ENCODE measurements at regions not wholly inside any gene's neighbourhood (a gene's known extent, or its start where the extent isn't known, plus 50 kb on each side); places are given as distances from the start of the nearest gene placed in this dataset.
"Not testable (repeated sequence)": the region's sequence is repeated elsewhere in the genome, so short reads cannot be mapped to it uniquely, and the experiment has no call there.

GRCh38 chr2:89610207-89610926, 918.9 kb downstream of the RPIA start:
- H3K79me2 ChIP-seq (ENCODE audit: insufficient read depth, low read length); H3K27me3 ChIP-seq (ENCODE audit: insufficient read depth, low read length); H3K36me3 ChIP-seq (ENCODE audit: control insufficient read depth in 1 of 2, insufficient read depth in 2 of 2, low read length in 2 of 2); H2AFZ ChIP-seq (ENCODE audit: low read depth, low read length, poor library complexity, severe bottlenecking); POLR2A ChIA-PET; BruUV-seq (replicated peaks); H3K4me1 ChIP-seq (ENCODE audit: control insufficient read depth in 1 of 2, insufficient read depth in 2 of 2, low read length in 2 of 2); H3K9ac ChIP-seq (ENCODE audit: low read length); RAD21 ChIA-PET (ENCODE audit: low non-redundant PET in 1 of 2, low total read pairs in 2 of 2, uncharacterized antibody in 2 of 2, unreplicated experiment in 2 of 2); H3K4me3 ChIP-seq (replicated peaks in 1 of 2; ENCODE audit: low read depth in 1 of 2, low read length in 2 of 2); H3K9me2 ChIP-seq (ENCODE audit: insufficient read depth); H4K20me1 ChIP-seq (ENCODE audit: insufficient read depth); H3K4me2 ChIP-seq (ENCODE audit: low read length); DNase-seq (ENCODE audit: low read depth, low spot score); ATAC-seq; H3K27ac ChIP-seq (ENCODE audit: low read depth, low read length); CTCF ChIA-PET; H3K9me3 ChIP-seq (ENCODE audit: control insufficient read depth in 1 of 2, insufficient read depth in 1 of 2, low read depth in 1 of 2, low read length in 2 of 2); intact Hi-C loops (cut with micrococcal nuclease): not testable (repeated sequence)

GRCh38 chr2:89610927-89611515, 919.5 kb downstream of the RPIA start:
- H4K20me1 ChIP-seq (ENCODE audit: insufficient read depth); intact Hi-C loops (cut with micrococcal nuclease); BruUV-seq (replicated peaks); H3K79me2 ChIP-seq (ENCODE audit: insufficient read depth, low read length); H3K4me3 ChIP-seq (replicated peaks in 1 of 2; ENCODE audit: low read depth in 1 of 2, low read length in 2 of 2); H3K27me3 ChIP-seq (ENCODE audit: insufficient read depth, low read length); H3K9me2 ChIP-seq (ENCODE audit: insufficient read depth); CTCF ChIA-PET; ATAC-seq; H2AFZ ChIP-seq (ENCODE audit: low read depth, low read length, poor library complexity, severe bottlenecking); H3K27ac ChIP-seq (ENCODE audit: low read depth, low read length); H3K4me1 ChIP-seq (ENCODE audit: control insufficient read depth in 1 of 2, insufficient read depth in 2 of 2, low read length in 2 of 2); RAD21 ChIA-PET (ENCODE audit: low non-redundant PET in 1 of 2, low total read pairs in 2 of 2, uncharacterized antibody in 2 of 2, unreplicated experiment in 2 of 2); H3K36me3 ChIP-seq (ENCODE audit: control insufficient read depth in 1 of 2, insufficient read depth in 2 of 2, low read length in 2 of 2); H3K9me3 ChIP-seq (ENCODE audit: control insufficient read depth in 1 of 2, insufficient read depth in 1 of 2, low read depth in 1 of 2, low read length in 2 of 2); POLR2A ChIA-PET; DNase-seq (ENCODE audit: low read depth, low spot score); H3K4me2 ChIP-seq (ENCODE audit: low read length); H3K9ac ChIP-seq (ENCODE audit: low read length): not testable (repeated sequence)

- H3K36me3 ChIP-seq (ENCODE audit: control insufficient read depth in 1 of 2, insufficient read depth in 2 of 2, low read length in 2 of 2); DNase-seq (ENCODE audit: low read depth, low spot score); H3K9ac ChIP-seq (ENCODE audit: low read length); RAD21 ChIA-PET (ENCODE audit: low non-redundant PET in 1 of 2, low total read pairs in 2 of 2, uncharacterized antibody in 2 of 2, unreplicated experiment in 2 of 2); H3K27ac ChIP-seq (ENCODE audit: low read depth, low read length); H2AFZ ChIP-seq (ENCODE audit: low read depth, low read length, poor library complexity, severe bottlenecking); intact Hi-C loops (cut with micrococcal nuclease); POLR2A ChIA-PET; BruUV-seq (replicated peaks); H3K27me3 ChIP-seq (ENCODE audit: insufficient read depth, low read length); H3K9me2 ChIP-seq (ENCODE audit: insufficient read depth); ATAC-seq; H3K9me3 ChIP-seq (ENCODE audit: control insufficient read depth in 1 of 2, insufficient read depth in 1 of 2, low read depth in 1 of 2, low read length in 2 of 2); H3K4me2 ChIP-seq (ENCODE audit: low read length); CTCF ChIA-PET; H3K4me3 ChIP-seq (replicated peaks in 1 of 2; ENCODE audit: low read depth in 1 of 2, low read length in 2 of 2); H3K79me2 ChIP-seq (ENCODE audit: insufficient read depth, low read length); H3K4me1 ChIP-seq (ENCODE audit: control insufficient read depth in 1 of 2, insufficient read depth in 2 of 2, low read length in 2 of 2); H4K20me1 ChIP-seq (ENCODE audit: insufficient read depth): not testable (repeated sequence)
Observed at GRCh38 chr2:89611710-89612109, 920.2 kb downstream of the RPIA start.

- POLR2A ChIA-PET; H3K9me2 ChIP-seq (ENCODE audit: insufficient read depth); H3K9me3 ChIP-seq (ENCODE audit: control insufficient read depth in 1 of 2, insufficient read depth in 1 of 2, low read depth in 1 of 2, low read length in 2 of 2); RAD21 ChIA-PET (ENCODE audit: low non-redundant PET in 1 of 2, low total read pairs in 2 of 2, uncharacterized antibody in 2 of 2, unreplicated experiment in 2 of 2); intact Hi-C loops (cut with micrococcal nuclease); H3K4me3 ChIP-seq (replicated peaks in 1 of 2; ENCODE audit: low read depth in 1 of 2, low read length in 2 of 2); DNase-seq (ENCODE audit: low read depth, low spot score); H4K20me1 ChIP-seq (ENCODE audit: insufficient read depth); BruUV-seq (replicated peaks); H3K4me2 ChIP-seq (ENCODE audit: low read length); H3K79me2 ChIP-seq (ENCODE audit: insufficient read depth, low read length); H2AFZ ChIP-seq (ENCODE audit: low read depth, low read length, poor library complexity, severe bottlenecking); H3K4me1 ChIP-seq (ENCODE audit: control insufficient read depth in 1 of 2, insufficient read depth in 2 of 2, low read length in 2 of 2); CTCF ChIA-PET; H3K36me3 ChIP-seq (ENCODE audit: control insufficient read depth in 1 of 2, insufficient read depth in 2 of 2, low read length in 2 of 2); H3K27ac ChIP-seq (ENCODE audit: low read depth, low read length); H3K27me3 ChIP-seq (ENCODE audit: insufficient read depth, low read length); ATAC-seq; H3K9ac ChIP-seq (ENCODE audit: low read length): not testable (repeated sequence)
Observed at GRCh38 chr2:89649268-89649667, 957.8 kb downstream of the RPIA start.

Measured in HCT116 (cell line).